GM18519 (cell line): ENCODE measurements at regions not wholly inside any gene's neighbourhood (a gene's known extent, or its start where the extent isn't known, plus 50 kb on each side); places are given as distances from the start of the nearest gene placed in this dataset.

Experiments used
- ATAC-seq: cut with Tn5 transposase; IDR thresholded peaks from one replicate; pipeline ENCODE4 v1.9.1; 2021; ENCODE audit warnings: mild to moderate bottlenecking, moderate library complexity; ENCODE audit not compliant: unreplicated experiment, low FRiP score

GRCh38 chr4:12734586-12734985 is 749.6 kb downstream of the RAB28 start:
- no peak for ATAC-seq

DNA sequence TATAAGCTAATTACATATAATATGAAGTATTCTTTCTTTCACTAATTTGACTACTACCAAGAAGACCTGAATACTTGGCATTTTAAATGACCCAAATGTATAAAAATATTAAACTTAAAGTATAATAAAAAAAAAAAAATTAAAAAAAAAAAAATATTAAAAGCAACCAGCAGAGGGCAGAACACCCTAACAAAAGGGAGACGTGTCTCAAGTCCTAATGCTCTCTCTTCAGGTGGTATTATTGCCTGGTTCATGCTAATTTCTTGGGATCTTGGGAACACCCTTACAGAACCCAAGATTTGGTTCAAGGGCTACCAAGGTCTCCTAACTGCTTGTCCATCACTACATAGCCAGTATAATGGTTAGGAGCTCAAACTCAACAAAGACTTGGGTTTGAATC is 754.8 kb downstream of the RAB28 start:
- no peak for ATAC-seq

GRCh38 chr4:12724510-12724909 is 759.6 kb downstream of the RAB28 start:
- no peak for ATAC-seq

DNA sequence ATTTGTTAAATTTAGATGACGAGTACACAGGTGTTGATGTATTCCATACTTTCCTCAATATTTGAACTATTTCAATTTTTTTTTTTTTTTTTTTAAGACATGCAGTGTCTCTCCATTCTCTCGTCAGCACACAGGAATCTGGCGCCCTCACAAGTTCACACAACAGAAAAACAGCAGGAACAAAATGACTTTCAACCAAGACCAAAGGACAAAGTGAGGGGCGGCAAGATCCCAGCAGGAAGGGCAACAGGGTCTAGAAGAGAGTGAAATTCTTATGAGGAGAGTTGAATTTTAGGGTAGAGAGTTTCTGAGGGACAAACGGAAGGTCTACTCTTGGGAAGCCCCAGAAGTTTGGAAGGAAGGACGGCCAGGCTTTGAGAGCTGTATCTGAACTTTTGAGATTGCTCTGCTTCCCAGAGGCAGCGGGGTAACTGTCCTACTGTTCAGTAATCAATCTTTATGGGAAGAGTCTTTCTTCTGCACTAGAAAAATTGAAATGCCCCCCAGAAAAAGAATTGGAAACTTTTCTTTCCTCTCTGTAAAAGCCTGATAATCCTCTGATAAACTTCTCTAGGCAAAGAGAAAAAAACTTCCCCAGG is 760.2 kb downstream of the RAB28 start:
- no peak for ATAC-seq

DNA sequence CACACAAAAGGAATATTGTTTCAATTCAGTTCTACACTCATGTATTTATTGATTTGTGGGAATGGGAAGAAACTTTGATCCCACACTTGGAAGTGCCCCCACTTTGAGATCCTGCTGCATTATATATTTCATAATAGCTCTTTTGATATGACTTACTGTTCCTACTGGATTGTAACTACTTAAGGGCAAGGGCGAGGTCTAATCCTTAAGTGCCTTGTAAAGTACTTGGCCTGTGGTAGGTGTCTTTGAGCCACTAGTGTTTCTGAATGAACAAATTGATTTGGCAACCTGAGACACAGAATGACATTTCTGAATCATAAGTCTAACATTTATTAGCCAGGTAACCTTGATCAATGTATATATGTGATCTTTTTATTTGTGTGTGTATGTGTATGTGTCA is 767.2 kb downstream of the RAB28 start:
- ATAC-seq: no peak

DNA sequence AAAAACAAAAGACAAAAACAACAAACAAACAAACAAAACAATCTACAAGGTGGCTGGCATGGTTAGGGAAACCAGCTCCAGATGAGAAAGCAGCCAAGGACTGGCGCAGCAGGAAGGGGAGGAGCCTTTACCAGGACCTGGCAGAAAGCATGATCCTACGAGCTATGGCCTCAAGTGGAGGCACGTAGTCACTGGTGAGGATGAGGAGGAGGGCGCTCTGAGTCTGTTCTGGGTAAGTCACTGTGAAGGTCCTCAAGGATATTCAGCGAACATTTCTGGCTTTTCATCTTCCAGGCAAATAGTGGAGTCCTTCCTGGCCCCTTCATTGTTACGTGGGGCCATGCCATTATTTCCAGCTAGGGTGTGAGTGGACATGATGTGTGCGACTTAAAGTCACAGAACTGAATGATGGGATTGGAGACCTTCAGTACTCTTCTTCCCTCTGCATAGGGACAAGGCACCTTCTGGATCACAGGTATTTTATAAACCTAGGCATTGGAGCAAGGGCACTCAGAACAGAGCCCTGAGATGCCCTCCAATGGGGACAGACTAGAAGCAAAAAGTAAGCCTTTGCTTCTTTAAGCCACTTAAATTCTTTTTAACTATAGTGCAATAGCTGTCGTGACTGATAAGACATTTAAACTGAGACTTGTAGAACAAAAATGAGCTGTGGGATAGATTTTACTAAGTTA is 771.3 kb downstream of the RAB28 start:
- ATAC-seq: no peak

DNA sequence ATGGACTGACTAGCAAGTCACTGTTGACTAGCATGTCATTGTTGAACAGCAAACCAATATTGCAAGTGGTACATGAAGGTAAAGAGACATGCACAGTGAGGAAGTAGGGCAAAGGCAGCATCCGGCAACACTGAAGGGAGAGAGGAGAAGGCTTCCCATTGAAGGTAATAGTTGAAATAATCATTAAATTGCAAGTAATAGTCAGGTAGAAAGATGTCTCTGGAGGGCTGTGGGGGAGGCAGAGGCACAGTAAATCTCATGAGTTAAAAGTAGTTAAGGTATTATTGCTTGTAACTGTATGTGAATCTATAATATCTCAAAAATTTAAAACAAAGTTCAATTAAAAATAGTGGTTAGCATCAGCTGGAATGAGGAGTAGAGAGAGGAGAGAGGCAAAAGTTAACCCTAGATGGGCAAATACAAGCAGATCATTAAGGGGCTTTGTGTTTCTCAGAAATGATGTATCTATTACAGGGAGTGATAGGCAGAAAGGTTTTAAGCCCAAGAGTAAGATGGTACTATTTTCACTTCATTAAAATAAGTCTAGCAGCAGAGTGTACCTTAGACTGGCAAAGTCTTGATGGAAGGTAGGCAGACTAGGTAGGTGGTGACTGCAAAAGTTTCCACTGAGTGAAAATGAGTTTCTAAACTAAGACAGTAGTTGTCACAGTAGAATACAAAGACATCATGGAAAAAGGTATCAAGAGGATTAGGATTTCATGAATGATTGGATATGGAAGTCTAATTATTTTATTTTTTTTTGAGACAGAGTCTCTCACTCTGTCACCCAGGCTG is 776.6 kb downstream of the RAB28 start:
- no peak for ATAC-seq

DNA sequence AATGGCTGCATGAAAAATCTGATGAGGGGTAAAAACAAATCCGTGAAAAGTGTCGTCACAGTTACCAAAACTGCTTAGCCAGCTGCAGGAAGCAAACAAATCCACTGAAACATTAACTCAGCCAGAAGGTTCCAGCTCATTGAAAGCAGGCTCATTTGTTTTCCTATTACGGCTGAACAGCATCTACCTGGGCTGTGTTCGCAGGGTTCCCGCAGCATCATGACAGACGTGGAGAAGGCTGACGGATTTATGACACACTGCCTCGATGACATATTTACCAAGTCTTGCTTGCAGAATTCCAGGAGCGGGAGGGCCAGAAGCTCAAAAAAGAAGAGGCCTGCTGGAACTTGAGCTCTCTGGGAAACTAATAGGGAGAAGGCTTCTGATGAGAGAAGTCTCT is 781.1 kb downstream of the RAB28 start:
- ATAC-seq: no peak

- ATAC-seq: peak; percentile 65
These were observed 782.8 kb downstream of the RAB28 start for GRCh38 chr4:12701384-12701783.

DNA sequence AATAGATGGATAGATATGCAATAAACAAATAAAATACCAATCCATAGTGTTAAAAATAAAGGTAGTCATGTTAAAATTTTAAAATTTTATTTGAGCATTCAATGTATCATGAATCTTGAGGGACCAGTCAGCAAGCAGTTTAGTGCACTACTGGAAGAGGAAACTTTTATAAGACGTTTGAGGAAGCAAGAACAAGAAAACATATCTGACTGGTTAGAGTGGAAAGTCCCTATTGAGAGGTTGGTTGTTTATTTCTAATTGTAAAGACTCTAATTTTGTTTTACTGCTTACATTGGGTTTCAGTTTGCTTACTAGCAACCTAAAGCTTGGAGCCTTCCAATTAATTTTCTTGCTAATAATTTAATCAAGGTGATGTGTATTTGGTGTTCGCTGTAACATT is 786.2 kb downstream of the RAB28 start:
- ATAC-seq: peak; percentile 64

DNA sequence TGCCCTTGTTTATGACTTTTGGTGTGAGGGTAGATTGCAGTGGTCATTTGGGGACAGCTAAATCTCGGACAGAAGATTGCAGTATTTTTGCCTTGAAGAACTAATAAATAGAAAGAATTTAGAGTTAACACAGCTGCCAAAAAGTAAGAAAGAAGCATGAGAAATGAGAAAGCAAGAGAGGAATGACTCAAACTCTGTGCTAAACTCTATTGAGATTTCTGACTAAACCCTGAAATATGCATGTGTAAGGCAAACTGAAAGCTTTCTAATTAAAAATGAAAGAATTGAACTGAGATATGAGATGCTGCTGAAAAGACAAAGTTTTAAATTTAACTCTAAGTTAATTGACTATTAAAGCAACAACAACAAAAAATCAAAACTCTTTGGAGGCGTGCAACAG is 791.3 kb downstream of the RAB28 start:
- ATAC-seq: peak; percentile 36

DNA sequence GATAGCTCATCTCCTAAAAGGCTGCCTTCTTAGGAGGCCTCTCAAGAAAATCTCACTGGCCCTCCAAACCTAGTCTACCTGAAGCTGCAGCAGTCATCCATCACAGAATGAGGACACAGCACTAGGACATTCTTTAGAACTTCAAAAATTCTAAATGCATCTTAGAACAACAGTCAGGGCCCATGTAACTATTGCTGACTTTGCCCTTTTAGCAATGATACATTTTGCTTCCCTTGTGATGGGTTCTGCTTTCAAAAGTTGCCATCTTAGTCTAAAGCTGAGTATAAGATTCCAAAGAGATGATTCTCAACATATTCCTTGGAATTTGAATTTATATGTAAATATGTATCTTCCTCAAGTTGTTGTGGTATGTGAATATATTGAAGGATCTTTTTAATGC is 793.0 kb downstream of the RAB28 start:
- ATAC-seq: no peak

DNA sequence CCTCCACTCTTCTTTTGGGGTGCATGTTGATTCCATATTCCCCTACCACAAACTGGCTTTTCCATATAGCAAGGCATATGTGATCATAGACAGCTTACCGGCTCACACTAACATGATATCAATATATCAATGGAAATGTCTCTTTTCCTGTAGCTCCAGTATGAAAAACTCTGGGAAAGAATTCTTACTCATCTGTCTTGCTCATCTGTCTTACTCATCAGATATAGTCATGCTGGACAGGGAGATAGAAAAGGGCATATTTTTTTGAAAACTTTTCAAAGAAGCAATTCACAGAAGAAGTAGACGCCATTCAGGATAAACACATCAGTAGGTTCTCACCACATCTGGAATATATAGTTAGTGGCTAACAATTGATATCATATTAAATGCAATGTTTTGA is 794.7 kb downstream of the RAB28 start:
- no peak for ATAC-seq

DNA sequence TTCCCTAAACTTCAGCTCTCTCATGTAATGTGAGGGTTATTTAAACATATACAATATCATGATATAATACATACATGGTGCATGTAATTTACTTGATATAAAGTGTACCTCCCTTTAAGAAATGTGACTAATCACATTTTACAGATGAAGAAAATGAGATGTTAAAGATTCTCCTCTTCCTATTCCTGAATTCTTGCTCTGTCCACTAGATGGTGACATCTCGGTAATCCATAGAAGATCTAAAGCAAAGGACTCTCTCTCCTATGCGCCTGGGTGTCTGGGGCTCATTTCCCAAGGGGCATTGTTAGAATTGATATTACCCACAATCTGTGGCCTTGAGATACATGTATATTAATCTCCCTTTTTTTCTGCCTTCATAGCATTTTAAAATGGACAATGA is 804.9 kb downstream of the RAB28 start:
- ATAC-seq: no peak

GRCh38 chr4:12674184-12674583 is 810.0 kb downstream of the RAB28 start:
- no peak for ATAC-seq

DNA sequence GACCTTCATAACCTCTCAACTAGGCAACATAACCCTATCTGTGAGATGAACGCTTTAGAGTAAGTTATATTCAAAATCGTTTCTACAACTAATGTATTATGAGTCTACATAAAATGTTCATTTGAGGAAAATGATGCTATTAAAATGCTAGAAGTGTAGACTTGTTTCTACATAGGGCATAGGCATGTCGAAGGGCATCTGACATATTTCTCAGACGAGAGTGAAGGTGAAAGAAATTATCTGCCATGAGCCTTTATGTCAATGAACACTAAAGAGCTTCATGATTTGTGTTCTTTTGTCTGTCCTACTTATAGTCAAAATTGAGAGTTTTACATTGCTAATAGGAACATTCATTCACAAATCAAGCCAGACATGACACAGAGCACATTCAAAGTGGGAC is 811.8 kb downstream of the RAB28 start:
- ATAC-seq: no peak

GRCh38 chr4:12658146-12658545 is 826.0 kb downstream of the RAB28 start:
- no peak for ATAC-seq

GRCh38 chr4:12651876-12652275 is 832.3 kb downstream of the RAB28 start:
- ATAC-seq: no peak

- ATAC-seq: no peak
These were observed 838.4 kb downstream of the RAB28 start for GRCh38 chr4:12645732-12646131.

DNA sequence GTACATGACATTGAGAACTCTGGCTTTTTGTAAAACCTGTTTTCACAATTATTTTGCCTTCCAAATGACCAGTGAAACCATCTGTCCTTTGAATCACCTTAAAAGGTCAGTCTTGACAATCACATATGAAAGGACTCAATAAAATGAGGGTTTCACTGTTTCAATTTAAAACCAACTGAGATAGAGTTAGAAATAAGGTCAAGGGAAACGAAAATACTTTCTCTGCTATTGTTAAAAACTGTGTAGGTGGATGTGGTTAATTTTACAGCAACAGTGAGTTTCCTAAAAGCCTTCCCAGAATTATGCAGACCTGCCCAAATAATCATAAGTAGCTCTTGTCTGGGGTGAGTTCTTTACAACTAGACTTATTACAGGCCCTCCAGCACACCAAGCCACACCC is 839.9 kb downstream of the RAB28 start:
- no peak for ATAC-seq

DNA sequence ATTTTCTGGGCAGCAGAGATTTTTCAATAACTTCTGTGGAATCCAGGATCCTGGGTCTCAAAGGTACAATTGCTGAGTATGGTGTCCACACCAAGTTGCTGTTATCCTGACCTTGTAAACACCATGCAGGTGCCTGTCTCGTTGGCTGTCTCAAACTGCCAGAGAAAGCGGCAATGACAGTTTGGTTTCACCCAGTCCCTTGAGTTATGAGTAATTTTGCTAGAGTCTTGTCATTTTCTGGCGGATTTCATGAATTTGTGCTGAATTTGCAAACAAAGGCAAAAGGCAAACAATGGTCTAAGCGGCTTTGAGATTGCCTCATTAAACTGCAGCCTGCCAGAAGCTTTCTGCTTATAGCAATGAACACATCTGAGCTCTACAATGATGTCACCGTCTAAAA is 847.9 kb downstream of the RAB28 start:
- ATAC-seq: no peak

GRCh38 chr4:12635629-12636028 is 848.5 kb downstream of the RAB28 start:
- ATAC-seq: no peak
